GM19467 (cell line): ENCODE measurements at regions not wholly inside any gene's neighbourhood (a gene's known extent, or its start where the extent isn't known, plus 50 kb on each side); places are given as distances from the start of the nearest gene placed in this dataset.
"Not testable (repeated sequence)": the region's sequence is repeated elsewhere in the genome, so short reads cannot be mapped to it uniquely, and the experiment has no call there.

ENCODE experiments used
- ATAC-seq: cut with Tn5 transposase; IDR thresholded peaks from one replicate; pipeline ENCODE4 v1.9.1; 2021; ENCODE audit warnings: mild to moderate bottlenecking, moderate library complexity; ENCODE audit not compliant: unreplicated experiment

DNA sequence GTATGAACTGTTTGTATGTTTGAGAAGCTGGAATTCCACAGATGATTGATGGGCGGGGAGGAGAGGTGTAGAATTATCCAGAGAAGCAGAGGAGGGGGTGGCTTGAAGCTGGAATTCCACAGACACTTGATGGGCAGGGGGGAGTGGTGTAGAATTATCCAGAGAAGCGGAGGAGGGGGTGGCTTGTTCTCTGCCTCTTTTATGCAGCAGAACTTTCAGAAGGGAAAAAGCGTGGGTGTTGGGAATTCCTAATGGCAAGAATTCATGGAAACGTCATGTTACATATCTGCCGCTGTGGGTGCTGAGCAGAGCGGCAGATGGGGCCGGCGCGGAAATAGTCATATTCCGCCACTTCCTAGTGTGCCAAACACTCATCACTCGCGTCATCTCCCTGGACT is 167.9 kb upstream of the KCNG1 start:
- no peak for ATAC-seq

DNA sequence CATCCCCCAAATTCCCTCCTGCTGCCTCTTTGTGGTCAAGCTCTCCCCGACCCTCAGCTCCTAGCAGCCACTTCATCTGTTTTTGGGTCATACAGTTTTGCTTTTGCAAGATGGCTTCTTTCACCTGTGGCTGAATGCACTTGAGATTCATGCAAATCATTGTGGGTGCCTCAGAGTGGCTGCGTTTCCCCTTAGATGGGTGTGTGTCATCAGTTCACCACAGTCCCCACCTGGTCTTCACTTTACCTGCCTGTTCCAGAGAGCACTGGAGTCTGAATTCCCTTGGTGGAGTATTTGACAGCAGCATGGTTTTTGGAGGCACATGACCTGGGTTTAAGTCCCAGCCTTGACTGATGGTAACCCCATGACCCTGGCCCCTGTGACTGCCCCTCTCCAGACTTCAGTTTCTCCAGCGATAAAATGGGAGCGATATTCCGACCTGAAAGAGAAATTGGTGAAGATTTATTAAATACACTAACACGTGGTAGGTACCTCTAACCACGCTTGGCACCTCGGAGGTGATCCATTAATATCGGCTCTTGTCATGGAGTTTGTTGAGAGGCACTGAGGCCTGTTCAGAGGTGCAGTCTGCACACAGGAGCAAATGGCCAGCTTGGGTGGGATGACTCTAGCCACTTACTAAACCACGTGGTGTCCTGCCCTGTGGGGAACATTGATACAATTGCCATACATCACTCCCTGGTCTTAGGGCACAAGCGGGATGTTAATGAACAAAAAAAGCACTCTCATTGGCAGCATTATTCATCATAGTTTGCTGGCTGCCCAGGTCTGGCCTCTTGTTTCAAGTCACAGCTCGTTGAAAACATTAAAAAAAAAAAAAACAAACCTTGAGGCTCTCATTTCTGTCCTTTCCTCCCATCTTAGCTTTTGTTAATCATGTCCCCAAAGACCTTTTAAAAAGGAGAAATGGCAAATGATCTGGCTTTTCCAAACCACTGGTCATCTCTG is 167.2 kb upstream of the KCNG1 start:
- ATAC-seq, result no peak

DNA sequence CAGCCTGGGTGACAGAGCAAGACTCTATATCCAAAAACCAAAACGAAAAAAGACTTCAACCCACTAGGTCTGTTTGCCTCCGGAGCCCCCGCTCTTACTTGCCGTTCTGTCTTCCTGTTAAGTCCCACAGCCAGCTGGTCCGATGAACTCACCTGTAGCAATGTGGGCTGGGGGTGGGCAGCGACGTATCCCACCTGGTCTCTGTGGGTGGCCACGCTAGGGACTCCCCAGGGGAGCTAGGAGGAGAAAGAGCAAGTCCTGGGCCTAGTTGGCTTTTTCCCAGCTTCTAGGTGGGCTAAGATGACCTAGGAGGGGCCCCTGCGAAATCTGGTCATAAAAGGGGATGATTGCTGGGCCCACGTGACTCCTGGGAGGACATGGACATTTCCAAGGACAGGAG is 166.0 kb upstream of the KCNG1 start:
- ATAC-seq, result no peak

DNA sequence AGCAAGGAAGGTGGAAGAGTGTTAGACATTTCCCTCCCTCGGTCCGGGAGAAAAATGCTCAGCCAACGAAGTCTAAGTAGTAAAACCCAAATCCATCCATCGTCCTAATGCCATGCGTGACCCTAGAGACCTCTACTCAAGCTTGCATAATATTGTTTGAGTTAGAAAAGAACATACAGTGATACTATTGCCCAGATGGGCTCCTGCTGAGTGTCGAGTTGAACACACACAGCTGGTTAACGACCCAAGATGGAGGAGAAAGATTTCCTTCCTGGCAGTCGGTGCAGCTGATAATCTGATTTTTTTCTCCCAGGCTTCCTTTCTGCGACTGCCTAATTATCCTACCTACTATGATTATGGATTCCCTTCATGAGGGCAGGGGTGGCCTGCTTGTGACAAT is 164.4 kb upstream of the KCNG1 start:
- no peak for ATAC-seq

DNA sequence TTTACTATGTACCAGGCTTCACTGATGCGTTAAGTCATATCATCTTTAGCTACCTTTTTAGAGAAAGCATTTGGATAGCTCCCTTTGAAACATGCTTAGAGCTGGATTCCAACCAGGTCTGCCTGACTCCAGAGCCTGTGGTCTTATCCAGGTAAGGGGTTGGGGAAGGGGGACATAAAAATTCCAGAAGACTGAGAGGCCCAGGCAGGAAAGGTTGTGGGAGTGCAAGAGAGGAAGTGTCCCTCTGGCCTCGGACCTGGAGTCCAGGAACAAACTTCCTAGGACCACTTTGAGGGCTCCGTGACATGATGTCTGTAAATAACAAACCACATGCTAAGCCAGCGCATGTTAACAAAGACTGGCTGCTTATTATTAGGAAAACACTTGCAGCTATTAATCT is 163.0 kb upstream of the KCNG1 start:
- ATAC-seq, result no peak

DNA sequence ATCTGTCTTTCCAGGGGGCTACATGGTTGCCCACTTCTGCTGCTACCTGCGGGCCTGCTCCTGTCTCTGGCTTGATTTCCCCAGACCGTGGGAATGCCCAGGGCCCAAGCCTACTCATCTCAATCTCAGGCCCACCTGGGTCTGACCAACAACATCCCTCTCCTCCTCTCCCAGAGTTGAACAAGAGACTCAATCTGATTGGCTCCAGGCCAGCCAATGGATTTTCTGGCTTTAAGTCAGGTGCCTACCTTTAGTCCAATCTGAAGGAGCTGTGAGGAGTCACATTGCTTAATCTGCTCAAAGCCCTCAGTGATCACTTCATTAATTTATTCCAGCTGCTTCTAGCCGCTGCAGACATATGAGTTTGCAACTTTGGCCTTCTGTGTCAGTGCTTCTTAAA is 162.4 kb upstream of the KCNG1 start:
- ATAC-seq, result no peak

DNA sequence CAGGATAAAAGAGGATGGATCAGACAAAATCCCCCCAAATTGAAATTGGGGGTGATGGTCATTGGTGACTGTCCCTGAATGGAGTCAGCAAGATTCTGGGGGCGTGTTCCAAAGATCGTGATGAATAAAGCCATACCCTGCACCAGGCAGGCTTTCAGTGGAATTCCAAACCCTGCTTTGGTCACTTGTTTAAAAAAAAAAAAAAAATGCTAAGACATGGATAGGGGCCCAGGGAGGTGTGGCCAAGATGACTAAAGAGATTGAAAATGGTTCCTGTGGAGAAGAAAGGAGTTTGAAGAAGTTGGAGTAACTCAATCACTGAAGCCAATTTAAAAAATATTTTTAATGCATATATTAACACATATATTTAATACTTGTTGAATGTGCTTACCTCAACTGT is 161.4 kb upstream of the KCNG1 start:
- ATAC-seq, result no peak

DNA sequence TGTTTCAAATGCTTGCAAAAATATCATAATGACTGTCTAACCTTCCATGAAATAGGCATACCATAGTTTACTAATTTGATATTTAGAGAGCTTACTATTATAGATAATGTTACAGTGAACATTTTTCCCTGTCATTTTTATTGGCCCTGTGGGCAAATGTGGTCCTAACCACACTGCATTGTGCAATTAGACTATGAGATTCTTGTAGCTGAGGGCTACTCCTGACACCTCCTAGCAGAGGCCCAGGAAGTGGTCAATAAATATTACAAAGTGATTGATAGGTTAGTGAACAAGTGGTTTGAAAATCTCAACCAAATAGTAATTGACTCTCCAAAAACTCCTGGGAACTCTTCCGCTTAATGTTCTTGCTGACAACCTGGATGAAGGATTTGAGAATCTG is 160.5 kb upstream of the KCNG1 start:
- ATAC-seq, result no peak

DNA sequence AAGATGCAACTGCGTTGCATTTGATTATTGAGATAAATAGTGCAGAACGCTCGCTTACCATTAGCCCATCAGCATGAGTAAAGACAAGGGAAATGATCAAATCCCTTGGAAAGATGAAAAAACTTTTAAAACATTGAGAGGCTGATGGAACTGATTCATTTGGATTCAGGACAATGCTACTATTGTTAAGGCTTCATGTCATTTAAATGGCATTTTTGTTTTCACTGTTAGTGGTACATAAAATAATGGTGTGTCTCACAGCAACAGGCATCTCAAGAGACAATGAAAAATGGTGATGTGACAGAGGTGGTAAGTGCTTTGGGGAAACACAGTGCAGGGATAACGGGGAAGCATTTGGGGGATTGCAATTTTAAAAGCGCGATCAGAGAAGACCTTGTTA is 159.7 kb upstream of the KCNG1 start:
- no peak for ATAC-seq

DNA sequence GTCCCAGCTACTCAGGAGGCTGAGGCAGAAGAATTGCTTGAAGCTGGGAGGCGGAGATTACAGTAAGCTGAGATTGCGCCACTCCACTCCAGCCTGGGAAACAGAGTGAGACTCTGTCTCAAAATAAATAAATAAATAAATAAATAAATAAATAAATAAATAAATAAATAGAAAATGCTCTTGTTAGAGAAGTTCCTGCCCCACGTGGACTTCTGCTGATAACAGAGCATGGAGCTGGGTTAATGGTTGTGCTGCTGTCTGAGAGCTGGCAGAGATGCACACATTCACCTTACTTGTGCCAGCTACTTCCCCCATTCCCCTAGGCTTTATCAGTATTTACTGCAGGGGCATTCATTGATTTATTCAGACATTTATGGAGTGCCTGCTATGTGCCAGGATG is 155.2 kb upstream of the KCNG1 start:
- no peak for ATAC-seq

DNA sequence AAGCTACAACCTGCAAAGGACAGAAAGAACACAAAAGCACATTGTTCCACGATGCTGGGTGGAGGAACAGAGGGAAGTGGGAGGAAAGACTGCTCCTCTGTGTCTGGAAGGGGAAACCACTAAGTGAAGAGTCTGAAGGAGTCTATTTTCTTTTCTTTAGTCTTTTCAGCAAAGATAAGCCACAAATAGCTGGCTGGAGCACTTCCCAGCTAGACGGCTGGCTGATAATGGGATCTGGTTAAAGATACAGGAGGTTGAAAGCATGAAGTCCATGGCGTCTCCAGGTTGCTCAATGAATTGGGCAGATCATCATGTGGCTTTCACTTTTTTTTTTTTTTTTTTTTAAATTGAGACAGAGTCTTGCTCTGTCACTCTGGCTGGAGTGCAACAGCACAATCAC is 154.0 kb upstream of the KCNG1 start:
- ATAC-seq, result no peak

DNA sequence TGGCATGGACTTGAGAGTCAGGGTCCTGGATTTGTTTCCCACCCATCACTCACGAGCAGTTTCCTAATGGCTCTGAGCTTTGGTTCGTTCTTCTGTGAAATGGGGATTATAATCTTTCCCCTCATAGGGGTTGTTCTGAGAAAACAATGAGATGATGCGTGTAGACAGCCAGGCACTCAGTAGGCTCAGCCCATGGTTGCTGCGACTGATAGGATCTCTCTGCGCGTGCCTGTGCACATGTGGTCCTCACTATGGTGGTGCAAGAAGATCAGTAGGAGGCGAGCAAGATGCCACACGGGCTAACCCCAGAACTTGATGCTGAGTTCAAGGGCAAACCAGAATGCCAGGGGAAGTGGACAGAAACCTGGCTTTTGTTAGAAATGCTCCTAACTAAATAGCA is 153.5 kb upstream of the KCNG1 start:
- no peak for ATAC-seq

DNA sequence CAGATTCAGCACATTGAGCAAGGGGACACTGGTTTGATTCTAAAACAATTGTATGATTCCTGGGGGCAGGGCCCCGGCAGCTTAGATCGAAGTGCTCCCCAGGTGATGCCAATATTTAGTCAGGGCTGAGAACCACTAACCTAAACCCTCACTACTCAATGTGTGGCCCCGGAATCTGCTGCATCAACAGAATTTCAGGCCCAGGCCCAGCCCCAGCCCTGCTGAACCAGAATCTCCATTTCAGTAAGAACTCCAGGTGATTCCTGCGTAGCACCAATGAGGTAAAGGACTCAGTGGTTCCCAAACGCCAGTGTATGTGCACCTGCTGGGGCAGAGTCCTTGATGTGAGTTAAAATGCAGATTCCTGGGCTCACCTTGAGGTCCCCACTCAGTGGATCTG is 152.8 kb upstream of the KCNG1 start:
- no peak for ATAC-seq

DNA sequence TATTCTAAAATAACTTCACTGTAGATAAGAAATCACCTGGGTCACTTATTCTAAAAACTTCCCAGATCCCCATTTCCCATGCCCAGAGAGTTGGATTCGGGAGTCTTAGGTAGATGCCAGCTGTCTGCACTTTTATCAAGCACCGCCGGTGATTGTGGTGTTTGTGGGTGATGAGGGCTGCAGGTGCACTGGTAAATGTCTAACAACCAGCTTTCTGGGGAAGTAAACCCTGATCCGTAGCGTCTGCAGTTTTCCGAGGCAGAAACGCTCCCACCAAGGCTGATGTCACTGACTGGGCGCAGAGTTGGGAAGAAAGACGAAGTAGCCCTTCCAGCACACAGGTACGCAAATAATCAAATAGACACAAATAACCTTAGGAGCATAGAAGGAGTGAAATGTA is 152.2 kb upstream of the KCNG1 start:
- ATAC-seq, result no peak

DNA sequence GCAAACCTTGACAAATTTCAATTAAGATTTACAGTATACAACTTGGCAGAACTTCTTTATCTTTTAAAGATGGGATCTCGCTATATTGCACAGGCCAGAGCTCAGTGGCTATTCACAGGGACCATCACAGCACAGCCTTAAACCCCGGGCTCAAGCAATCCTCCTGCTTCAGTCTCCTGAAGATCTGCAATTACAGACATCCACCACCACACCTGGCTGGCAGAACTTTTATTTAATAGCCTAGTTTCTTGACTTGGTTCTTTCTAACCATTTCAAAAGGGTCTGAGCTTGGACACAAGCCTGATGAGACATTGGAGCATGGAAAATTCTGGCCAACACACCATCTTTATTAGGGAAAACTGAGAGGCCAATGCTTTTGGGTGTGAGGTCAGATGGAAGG is 151.6 kb upstream of the KCNG1 start:
- no peak for ATAC-seq

DNA sequence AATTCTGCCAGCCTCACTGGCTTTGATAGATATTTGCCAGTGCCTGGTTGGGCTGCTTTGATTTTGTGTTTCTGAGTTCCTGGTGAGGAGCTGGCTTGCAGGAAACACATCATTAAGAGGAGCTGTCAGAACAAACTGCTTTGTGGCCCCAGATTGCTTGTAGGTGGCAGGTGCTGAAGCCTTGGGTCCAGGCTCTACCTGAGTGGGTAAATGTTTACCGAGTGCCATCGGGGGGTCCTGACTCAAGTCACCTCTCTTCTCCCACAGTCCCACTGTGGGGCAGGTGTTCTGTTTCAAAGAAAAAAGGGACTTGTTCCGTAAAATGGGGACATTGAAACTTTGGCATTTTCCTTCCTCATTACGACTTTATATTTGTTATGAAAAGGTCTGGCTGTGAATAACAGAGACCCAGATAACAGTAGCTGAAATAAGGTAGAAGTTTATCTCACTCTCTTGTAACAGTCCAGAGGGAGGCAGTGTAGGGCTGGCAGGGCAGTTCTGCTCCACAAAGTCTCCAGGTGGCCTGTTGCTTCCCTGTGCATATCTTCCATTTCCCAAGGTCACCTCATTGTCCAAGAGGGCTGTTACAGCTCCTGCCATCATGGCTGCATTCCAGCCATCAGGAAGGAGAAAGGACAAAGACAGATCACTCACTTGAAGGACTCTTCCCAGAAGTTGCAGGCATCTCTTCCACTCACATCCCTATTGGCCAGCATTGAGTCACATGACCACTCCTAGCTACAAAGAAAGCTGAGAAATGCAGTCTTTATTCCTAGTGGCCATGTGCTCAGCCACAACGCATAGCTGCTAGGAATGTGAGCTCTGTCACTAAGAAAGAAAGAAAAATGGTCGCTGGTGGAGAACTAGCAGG is 149.9 kb upstream of the KCNG1 start:
- ATAC-seq, result no peak

DNA sequence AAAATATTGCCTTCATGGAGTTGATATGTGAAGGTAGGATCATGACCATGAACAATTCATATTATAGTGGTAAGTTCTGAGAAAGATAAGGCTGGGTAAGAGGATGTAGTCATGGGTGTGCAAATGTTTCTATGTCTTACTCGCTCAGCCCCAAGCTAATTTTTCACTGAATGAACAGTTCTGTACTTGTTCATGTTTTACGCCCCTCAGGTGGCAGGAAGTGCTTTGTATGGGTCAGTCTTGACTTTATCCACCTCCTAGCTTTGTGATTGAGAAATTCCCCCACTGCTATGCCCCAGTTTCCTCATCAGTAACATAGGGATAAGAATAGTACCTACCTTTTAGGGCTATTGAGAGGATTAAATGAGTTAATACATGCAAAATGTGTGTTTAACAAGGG is 148.2 kb upstream of the KCNG1 start:
- no peak for ATAC-seq

DNA sequence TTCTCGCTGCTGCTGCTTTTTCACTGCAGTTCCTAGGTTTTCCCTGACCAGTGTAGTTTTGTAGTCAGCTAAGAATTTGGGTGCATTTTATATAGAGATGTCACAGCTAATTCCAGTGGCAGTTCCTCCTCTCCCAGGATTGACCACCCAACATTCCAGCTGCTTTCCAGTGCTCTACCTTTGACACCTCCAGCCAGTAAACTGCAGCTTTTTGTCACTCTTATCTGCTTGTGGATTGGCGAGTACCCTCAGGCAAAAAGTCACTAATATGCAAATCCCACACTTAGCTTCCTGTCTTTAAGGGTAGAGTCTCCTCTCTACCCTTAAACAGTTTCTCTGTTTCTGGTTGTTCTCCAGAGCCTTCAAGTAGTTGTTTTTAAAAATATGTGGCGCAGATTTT is 146.9 kb upstream of the KCNG1 start:
- ATAC-seq, result no peak

DNA sequence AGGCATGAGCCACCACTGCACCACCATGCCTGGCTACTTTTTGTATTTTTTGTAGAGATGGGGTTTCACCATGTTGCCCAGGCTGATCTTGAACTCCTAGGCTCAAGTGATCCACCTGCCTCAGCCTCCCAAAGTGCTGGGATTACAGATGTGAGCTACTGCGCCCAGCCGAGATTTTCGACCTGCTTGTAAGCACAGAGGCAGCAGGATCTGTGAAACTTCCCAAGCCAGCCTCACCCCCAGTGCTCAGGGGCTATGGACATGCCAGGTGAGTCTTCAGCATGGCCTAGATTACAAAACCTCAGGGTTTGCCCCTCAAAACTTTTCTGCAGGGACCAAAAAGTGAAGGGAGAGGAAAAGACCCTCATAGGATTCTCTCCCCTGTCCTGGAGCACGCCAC is 145.0 kb upstream of the KCNG1 start:
- ATAC-seq, result not testable (repeated sequence)

DNA sequence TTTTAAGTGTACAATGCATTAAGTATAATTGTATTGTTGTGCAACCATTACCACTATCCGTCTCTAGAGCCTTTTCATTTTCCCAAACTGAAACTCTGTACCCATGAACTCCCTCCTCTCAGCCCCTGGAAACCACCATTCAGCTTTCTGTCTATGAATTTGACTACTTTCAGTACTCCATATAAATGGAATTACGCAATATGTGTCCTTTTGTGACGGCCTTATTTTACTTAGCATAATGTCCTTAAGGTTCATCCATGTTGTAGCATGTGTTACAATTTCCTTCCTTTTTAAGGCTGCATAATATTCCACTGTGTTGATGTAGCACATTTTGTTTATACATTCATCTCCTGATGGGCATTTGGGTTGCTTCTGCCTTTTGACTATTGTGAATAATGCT is 143.6 kb upstream of the KCNG1 start:
- ATAC-seq, result no peak

DNA sequence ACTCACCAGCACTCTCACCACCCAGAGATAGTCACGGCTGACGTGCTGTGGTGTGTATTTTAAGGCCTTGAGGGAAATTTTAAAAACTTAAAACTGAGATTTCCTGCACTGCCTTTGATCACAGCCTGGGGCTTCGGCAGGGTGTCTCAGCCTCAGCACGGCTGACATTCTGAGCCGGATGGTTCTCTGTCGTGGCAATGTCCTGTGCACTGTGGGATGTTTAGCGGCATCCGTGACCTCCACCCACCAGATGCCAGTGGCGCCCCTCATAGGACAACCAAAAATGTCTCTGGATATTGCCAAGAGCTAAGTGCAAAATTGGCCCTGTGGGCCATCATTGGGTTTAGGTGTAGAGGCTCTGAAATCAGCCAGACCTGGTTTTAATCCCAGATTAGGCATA is 142.2 kb upstream of the KCNG1 start:
- ATAC-seq, result no peak

DNA sequence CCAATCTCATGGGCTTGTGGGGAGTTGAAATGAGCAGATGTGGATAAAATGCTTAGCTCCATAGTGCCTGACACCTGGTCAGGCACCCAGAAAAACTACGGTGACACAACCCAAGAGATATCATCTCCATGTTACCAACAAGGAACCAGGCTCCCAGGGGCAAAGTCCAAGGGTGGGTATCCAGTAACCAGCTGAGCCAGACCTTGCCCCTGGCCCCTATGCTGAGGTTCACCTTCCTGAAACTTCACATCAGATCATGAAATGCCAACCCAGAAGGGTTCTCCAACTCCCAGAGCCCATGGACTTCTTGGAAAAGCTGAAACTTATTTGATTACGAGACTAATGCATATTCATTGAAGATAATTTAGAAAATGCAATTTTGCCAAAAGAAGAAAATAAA is 141.8 kb upstream of the KCNG1 start:
- no peak for ATAC-seq
